AG10803 (cell line): ENCODE measurements at regions not wholly inside any gene's neighbourhood (a gene's known extent, or its start where the extent isn't known, plus 50 kb on each side); places are given as distances from the start of the nearest gene placed in this dataset.
"Not testable (repeated sequence)": the region's sequence is repeated elsewhere in the genome, so short reads cannot be mapped to it uniquely, and the experiment has no call there.

Experiments used
- DNase-seq: peaks from one replicate; pipeline ENCODE4 v3.0.0; 2010; ENCODE audit warnings: low read depth
- H3K4me3 ChIP-seq: 2 replicates; pipeline ENCODE4 v1.5.1; 2011; ENCODE audit warnings: mild to moderate bottlenecking, low read length, control low read depth
- TF ChIP-seq, protein P1 (sequence below): conservative IDR thresholded peaks from 2 replicates; pipeline ENCODE4 v1.5.1; 2011; ENCODE audit warnings: mild to moderate bottlenecking, low read length, control low read depth, inconsistent platforms

DNA sequence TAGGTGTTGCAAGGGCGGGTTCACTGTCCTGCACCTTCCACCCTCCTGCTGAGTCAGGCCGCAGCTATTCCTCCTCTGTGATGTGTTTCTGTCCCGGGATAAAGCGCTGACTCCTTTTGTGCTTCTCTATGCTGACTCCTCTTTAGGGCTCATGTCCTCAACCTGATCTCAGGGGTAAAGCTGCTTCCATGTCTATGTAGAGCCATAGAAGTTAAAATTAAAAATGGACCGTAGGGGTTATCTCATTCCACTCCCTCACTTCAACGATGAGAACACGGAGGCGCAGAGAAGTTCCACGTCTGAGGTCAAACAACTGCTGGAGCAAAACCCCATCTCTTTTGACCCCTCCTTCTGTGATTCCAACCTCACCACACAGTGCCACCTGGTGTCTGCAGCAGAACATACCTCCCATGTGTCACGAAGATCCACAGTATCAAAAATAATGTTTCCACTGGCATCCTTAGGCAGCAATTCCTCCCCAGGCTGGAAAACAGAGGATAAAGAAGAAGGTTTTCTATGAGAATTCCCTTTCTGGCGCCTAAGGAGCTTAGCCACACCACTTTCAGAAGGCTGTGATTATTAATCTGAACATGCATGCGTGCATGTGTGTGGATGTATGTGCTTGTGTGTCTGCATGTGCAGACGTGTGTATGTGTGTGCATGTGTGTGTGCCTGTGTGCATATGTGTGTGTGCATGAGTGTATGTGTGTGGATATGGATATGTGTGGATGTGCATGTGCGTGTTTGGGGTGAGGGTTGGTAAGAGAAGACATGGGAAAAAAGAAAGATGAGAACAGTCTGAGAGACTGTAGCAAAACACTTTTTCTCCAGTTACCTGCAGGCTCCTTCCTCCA, 81.2 kb upstream of the UCN3 start:
- peak; percentile 61 for DNase-seq
- no peak overlapping the region for H3K4me3 ChIP-seq
- TF ChIP-seq, protein P1, sequence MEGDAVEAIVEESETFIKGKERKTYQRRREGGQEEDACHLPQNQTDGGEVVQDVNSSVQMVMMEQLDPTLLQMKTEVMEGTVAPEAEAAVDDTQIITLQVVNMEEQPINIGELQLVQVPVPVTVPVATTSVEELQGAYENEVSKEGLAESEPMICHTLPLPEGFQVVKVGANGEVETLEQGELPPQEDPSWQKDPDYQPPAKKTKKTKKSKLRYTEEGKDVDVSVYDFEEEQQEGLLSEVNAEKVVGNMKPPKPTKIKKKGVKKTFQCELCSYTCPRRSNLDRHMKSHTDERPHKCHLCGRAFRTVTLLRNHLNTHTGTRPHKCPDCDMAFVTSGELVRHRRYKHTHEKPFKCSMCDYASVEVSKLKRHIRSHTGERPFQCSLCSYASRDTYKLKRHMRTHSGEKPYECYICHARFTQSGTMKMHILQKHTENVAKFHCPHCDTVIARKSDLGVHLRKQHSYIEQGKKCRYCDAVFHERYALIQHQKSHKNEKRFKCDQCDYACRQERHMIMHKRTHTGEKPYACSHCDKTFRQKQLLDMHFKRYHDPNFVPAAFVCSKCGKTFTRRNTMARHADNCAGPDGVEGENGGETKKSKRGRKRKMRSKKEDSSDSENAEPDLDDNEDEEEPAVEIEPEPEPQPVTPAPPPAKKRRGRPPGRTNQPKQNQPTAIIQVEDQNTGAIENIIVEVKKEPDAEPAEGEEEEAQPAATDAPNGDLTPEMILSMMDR = peak; percentile 84

DNA sequence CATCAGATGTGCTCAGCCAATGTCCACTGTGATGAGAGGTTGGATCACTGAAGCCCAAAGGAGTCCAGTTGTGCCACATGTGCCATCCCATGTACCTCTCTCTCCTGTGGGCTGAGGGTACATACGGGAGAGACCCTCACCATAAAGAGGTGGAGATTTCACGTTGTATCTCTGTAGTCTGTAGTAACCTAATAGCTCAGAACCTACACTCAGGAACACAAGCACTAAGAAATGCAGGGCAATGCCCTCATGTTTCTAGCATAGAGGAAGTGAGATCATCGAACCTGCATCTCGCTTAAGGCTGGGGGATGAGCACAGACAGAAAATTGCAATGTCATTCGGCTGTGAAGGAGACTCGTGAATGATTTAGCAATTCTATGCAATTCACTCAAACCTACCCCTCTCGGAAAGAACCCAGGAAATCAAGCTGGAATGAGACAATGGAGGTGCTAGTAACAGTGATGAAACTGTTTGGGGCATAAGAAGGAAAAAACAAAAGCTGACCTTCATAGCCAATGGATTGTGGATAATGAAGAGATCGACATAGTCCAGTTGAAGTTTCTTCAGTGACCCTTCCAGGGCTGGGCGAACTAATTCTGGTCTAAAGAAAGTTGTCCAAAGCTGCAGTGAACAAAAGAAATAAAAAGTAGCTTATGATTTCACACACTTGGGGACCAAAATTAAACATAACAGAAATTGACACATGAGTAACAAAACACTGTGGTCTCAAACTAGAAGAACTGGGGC, 80.3 kb upstream of the UCN3 start:
- TF ChIP-seq, protein P1 = no peak
- H3K4me3 ChIP-seq = no peak overlapping the region
- peak; percentile 79 for DNase-seq

DNA sequence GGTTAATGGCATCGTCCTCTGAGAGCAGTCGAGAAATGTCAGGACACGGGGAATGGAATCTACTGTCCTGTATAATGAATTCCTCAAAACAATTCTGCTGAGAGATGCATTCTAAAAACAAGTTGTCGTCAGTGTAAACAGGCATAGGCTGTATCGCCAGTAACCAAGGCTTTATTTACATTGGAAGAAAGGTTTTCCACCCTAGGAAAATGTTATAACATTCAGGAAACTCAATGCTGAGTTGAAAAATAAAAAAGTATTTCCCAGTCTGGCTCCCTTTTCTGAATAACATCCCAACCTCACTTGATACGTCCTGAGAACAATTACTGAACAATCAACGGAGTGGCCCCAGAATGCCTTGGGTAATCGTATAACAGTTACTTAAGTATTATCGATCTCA, 79.6 kb upstream of the UCN3 start:
- DNase-seq = no peak
- TF ChIP-seq, protein P1 = no peak
- H3K4me3 ChIP-seq = no peak overlapping the region

DNA sequence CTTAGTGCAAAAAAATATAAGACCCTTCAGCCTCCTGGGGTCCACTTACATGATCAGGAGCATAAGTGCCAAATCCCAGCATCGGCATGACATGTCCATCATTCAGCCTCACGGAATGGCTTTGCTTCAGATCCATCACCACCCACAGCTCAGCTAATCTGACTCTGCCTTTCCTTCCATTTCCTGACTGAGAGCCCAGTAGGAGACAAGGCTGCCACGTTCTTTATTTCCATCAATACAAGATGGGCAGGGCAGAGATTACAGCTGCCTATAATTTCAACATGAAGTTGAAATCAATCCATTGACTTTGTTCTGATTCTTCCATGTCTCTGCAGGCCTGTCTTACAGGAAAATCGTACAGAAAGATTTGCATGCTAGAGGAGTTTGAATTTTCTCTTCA, 76.4 kb upstream of the UCN3 start:
- TF ChIP-seq, protein P1 = no peak
- H3K4me3 ChIP-seq = no peak overlapping the region
- no peak for DNase-seq

DNA sequence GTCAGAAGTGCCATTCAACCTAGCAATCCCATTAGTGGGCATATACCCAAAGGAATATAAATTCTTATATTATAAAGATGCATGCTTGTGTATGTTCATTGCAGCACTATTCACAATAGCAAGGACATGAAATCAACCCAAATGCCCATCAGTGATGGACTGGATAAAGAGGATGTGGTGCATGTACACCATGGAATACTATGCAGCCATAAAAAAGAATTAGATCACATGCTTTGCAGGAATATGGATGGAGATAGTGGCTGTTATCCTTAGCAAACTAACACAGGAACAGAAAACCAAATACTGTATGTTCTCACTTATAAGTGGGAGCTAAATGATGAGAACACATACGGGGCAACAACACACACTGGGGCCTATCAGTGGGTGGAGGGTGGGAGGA, 75.5 kb upstream of the UCN3 start:
- DNase-seq, H3K4me3 ChIP-seq: not testable (repeated sequence)

DNA sequence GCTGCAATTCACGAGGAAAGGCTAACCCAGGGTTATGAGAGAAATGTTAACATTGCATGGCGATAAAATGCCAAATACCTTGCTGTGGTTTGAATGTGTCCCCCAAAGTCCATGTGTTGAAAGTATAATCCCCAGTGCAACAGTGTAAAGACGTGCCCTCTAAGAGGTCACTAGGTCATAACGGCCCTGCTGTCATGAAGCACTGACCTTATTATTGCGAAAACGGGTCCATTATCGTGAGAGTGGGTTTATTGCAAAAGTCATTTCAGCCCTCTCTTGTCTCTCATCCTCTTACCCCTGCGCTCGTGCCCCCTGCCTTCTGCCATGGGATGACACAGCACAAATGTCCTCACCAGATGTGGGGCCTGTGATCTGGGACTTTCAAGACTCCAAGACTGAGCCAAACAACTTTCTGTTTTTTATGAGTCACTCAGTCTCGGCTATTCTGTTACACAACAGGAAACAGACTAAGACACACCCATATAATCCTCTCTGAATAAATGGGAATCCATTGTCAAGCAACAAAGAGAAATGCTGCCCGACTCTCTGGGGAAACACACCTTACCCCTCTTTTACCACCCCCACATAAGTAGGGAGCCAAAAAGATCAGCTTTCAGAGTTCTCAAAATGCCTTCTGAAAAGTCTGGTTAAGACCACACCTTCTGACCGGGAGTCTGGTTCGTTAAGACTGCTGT, 73.1 kb upstream of the UCN3 start:
- TF ChIP-seq, protein P1 = no peak
- no peak overlapping the region for H3K4me3 ChIP-seq
- DNase-seq = peak; percentile 96

DNA sequence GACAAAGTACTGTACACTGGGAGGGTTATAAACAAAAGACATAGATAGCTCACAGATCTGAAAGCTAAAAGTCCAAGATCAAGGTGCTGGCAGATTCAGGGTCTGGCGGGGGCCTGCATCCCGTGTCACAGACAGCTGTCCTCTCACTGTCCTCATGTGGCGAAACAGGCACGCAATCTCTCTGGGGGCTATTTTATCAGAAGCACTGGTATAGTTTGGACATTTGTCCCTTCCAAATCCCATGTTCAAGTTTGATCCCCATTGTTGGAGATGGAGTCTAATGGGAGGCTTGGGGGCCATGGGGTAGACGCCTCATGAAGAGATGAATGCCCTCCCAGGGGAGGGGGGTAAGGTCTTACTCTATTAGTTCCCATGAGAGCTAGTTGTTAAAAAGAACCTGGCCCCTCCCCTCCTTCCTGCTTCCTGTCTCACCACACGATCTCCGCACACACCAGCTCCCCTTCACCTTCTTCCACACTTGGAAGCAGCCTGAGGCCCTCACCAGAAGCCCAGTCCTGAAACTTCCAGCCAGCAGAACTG, 72.5 kb upstream of the UCN3 start:
- TF ChIP-seq, protein P1 = no peak
- DNase-seq = no peak
- H3K4me3 ChIP-seq = no peak overlapping the region

DNA sequence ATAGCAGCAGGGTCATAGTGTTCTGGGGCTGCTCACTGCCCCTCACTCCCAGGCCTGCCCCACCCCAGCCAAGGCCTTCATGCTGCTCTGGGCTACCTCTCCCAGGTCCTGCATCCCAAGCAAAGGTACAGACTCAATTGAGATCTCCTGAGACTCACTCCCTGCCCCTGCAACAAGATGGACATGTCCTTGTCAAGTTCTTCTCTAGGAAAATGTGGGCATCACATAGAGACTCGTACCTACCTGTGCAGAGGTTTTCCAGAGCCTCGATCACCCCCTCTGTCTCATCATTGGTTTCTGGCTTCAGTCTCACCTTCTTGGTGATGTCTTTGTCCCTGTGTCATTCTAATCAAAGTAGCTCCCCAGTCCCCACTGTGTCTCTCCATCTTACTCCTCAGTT, 71.8 kb upstream of the UCN3 start:
- not testable (repeated sequence) for DNase-seq, H3K4me3 ChIP-seq
